KMS-11 (cell line): ENCODE measurements at regions not wholly inside any gene's neighbourhood (a gene's known extent, or its start where the extent isn't known, plus 50 kb on each side); places are given as distances from the start of the nearest gene placed in this dataset.
"Not testable (repeated sequence)": the region's sequence is repeated elsewhere in the genome, so short reads cannot be mapped to it uniquely, and the experiment has no call there.

ENCODE experiments used
- H2AFZ ChIP-seq: fragments of 200-600 bp; sonication (generic); 2 replicates; pipeline ENCODE4 v1.6.1; 2016; ENCODE audit warnings: antibody characterized with exemption, mixed run types, low read depth
- H3K27ac ChIP-seq: fragments of 200-600 bp; sonication (generic); 2 replicates; pipeline ENCODE4 v1.6.1; 2016; ENCODE audit warnings: mild to moderate bottlenecking, mixed run types
- H3K27me3 ChIP-seq: fragments of 200-600 bp; sonication (generic); 2 replicates; pipeline ENCODE4 v1.6.1; 2017; ENCODE audit warnings: mild to moderate bottlenecking, low read depth, mixed run types, moderate library complexity; ENCODE audit not compliant: insufficient read depth
- H3K36me3 ChIP-seq: fragments of 200-600 bp; sonication (generic); 2 replicates; pipeline ENCODE4 v1.6.1; 2017; ENCODE audit warnings: mild to moderate bottlenecking, mixed run types; ENCODE audit not compliant: insufficient read depth
- H3K4me1 ChIP-seq: fragments of 200-600 bp; sonication (generic); 2 replicates; pipeline ENCODE4 v1.6.1; 2016; ENCODE audit warnings: mild to moderate bottlenecking, low read depth, mixed run types; ENCODE audit not compliant: poor library complexity, severe bottlenecking
- H3K4me2 ChIP-seq: fragments of 200-600 bp; sonication (generic); 2 replicates; pipeline ENCODE4 v1.7.0; 2016; ENCODE audit warnings: mild to moderate bottlenecking, mixed run types
- H3K4me3 ChIP-seq: fragments of 200-600 bp; sonication (generic); IDR thresholded peaks from 2 replicates; pipeline ENCODE4 v1.6.1; 2017; ENCODE audit warnings: low read depth, low read length, mixed read lengths; ENCODE audit not compliant: insufficient read depth
- H3K79me2 ChIP-seq: fragments of 200-600 bp; sonication (generic); 2 replicates; pipeline ENCODE4 v1.6.1; 2016; ENCODE audit warnings: low read depth, mixed run types; ENCODE audit not compliant: insufficient read depth
- H3K9ac ChIP-seq: fragments of 200-600 bp; sonication (generic); 2 replicates; pipeline ENCODE4 v1.6.1; 2016; ENCODE audit warnings: mild to moderate bottlenecking, mixed run types
- H4K20me1 ChIP-seq: fragments of 200-600 bp; sonication (generic); 2 replicates; pipeline ENCODE4 v1.6.1; 2016; ENCODE audit warnings: mild to moderate bottlenecking, mixed run types; ENCODE audit not compliant: insufficient read depth
- TF ChIP-seq, protein P1 (sequence below): fragments of 200-600 bp; sonication (generic); conservative IDR thresholded peaks from 2 replicates; pipeline ENCODE4 v1.6.1; 2017; ENCODE audit warnings: low read depth, mild to moderate bottlenecking, antibody characterized with exemption, low read length, moderate library complexity, mixed read lengths

- Histone ChIP-seq H3K4me1 (no peaks in the 10 kb centered on the region), H3K27me3 (no peaks in the 10 kb centered on the region), H3K27ac (no peak overlapping the region), H3K9ac (no peak overlapping the region), H2AFZ (no peak overlapping the region), H3K4me3 (no peak overlapping the region), H3K4me2 (no peak overlapping the region), H3K79me2 (no peaks in the 10 kb centered on the region), H4K20me1 (no peaks in the 10 kb centered on the region), H3K36me3 (no peaks in the 10 kb centered on the region)
- TF ChIP-seq, protein P1, sequence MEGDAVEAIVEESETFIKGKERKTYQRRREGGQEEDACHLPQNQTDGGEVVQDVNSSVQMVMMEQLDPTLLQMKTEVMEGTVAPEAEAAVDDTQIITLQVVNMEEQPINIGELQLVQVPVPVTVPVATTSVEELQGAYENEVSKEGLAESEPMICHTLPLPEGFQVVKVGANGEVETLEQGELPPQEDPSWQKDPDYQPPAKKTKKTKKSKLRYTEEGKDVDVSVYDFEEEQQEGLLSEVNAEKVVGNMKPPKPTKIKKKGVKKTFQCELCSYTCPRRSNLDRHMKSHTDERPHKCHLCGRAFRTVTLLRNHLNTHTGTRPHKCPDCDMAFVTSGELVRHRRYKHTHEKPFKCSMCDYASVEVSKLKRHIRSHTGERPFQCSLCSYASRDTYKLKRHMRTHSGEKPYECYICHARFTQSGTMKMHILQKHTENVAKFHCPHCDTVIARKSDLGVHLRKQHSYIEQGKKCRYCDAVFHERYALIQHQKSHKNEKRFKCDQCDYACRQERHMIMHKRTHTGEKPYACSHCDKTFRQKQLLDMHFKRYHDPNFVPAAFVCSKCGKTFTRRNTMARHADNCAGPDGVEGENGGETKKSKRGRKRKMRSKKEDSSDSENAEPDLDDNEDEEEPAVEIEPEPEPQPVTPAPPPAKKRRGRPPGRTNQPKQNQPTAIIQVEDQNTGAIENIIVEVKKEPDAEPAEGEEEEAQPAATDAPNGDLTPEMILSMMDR = no peak
Observed at GRCh38 chr3:84692261-84692660, 266.5 kb upstream of the CADM2 start.

GRCh38 chr3:84710288-84710687 lies 248.5 kb upstream of the CADM2 start:
- not testable (repeated sequence) for H3K79me2 ChIP-seq, H3K27me3 ChIP-seq, H3K9ac ChIP-seq, H3K27ac ChIP-seq, H3K4me3 ChIP-seq, H4K20me1 ChIP-seq, H3K36me3 ChIP-seq, H2AFZ ChIP-seq, H3K4me2 ChIP-seq
- peaks cover 11% of the 10 kb centered on the region for H3K4me1 ChIP-seq

GRCh38 chr3:84717894-84718293 lies 240.9 kb upstream of the CADM2 start:
- TF ChIP-seq, protein P1 = no peak
- Histone ChIP-seq H3K79me2 (no peaks in the 10 kb centered on the region), H3K27me3 (no peaks in the 10 kb centered on the region), H3K36me3 (no peaks in the 10 kb centered on the region), H3K4me3 (no peak overlapping the region), H4K20me1 (no peaks in the 10 kb centered on the region), H3K27ac (no peak overlapping the region), H3K4me1 (peaks cover 11% of the 10 kb centered on the region), H2AFZ (no peak overlapping the region), H3K9ac (no peak overlapping the region), H3K4me2 (no peak overlapping the region)

GRCh38 chr3:84724877-84725276 lies 233.9 kb upstream of the CADM2 start:
- H3K4me2 ChIP-seq = no peak overlapping the region
- no peaks in the 10 kb centered on the region for H3K79me2 ChIP-seq
- H3K9ac ChIP-seq = no peak overlapping the region
- no peak overlapping the region for H3K27ac ChIP-seq
- H4K20me1 ChIP-seq = no peaks in the 10 kb centered on the region
- no peaks in the 10 kb centered on the region for H3K27me3 ChIP-seq
- TF ChIP-seq, protein P1 = no peak
- no peak overlapping the region for H3K4me3 ChIP-seq
- H2AFZ ChIP-seq = no peak overlapping the region
- no peaks in the 10 kb centered on the region for H3K4me1 ChIP-seq
- no peaks in the 10 kb centered on the region for H3K36me3 ChIP-seq

DNA sequence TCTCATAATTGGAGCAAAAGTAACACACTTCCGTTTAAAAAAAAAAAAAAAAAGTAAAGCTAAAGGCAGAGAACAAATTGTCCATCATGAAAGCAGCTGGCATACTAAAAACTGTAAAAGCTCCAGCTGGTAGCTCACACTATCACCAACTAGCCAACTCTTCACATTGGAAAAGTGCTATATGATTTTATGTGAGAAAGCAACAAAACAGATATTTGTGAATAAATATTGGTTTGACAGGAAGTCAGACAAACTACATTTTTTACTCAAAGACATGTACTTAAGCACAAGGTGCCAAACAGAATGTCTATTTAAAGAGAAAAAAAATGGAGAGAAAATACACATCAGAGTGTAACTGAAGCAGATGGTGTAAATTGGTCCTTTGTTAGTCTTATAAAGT lies 231.2 kb upstream of the CADM2 start:
- Histone ChIP-seq H3K9ac (no peak overlapping the region), H3K4me3 (no peak overlapping the region), H3K79me2 (no peaks in the 10 kb centered on the region), H3K36me3 (no peaks in the 10 kb centered on the region), H3K27me3 (no peaks in the 10 kb centered on the region), H3K4me2 (no peak overlapping the region), H4K20me1 (no peaks in the 10 kb centered on the region), H2AFZ (no peak overlapping the region), H3K27ac (no peak overlapping the region), H3K4me1 (no peaks in the 10 kb centered on the region)
- TF ChIP-seq, protein P1 = no peak

DNA sequence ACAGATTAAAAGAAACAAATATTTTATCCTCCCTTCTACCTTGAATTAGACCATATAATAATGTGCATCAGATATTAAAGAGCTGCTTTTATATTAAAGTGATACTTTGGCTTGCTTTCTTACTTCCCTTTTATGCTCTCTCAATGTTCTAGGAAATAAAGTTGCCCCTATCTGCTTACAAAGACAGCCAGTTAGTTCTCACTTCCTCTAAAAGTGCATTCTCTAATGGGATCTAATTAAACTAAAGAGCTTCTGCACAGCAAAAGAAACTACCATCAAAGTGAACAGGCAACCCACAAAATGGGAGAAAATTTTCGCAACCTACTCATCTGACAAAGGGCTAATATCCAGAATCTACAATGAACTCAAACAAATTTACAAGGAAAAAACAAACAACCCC lies 224.1 kb upstream of the CADM2 start:
- not testable (repeated sequence) for H3K4me3 ChIP-seq, H3K4me2 ChIP-seq, H3K9ac ChIP-seq, H2AFZ ChIP-seq, H3K27ac ChIP-seq, H4K20me1 ChIP-seq, H3K27me3 ChIP-seq, H3K36me3 ChIP-seq, H3K79me2 ChIP-seq
- peaks cover 20% of the 10 kb centered on the region for H3K4me1 ChIP-seq
